ENCODE measurements at regions not wholly inside any gene's neighbourhood (a gene's known extent, or its start where the extent isn't known, plus 50 kb on each side); places are given as distances from the start of the nearest gene placed in this dataset.

GRCh38 chr1:29667951-29668350, 431.6 kb downstream of the PTPRU start:
- TF ChIP-seq CTCF (IDR thresholded peaks at IDR 0.05 in 8 of 11, conservative IDR thresholded peaks at IDR 0.05 in 3 of 11) (no peak), POLR2AphosphoS5 (IDR thresholded peaks at IDR 0.05) (no peak)

Measured in spleen (tissue), 7 donors.